ENCODE measurements at regions not wholly inside any gene's neighbourhood (a gene's known extent, or its start where the extent isn't known, plus 50 kb on each side); places are given as distances from the start of the nearest gene placed in this dataset.

DNA sequence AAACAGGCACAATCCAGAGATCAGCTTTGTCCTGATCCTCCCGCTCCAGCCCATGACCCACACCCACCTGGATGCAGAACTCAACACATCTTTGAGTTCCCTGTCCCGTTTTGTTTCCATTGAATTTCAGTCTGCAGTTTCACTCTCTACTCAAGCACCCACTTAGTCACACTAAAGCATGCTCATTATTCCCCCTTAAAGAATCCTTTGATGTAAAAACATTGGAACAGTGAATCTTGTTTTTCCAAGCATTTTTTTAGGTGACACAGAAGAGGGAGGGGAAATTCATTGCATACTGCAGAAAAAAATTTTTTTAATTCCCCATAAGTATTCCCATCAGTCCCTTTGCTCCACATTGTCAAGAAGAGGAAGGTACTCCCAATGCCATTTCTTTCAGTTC, 249.7 kb upstream of the TTC29 start:
- TF ChIP-seq CTCF (IDR thresholded peaks at IDR 0.05; ENCODE audit: low read depth, low read length), result no peak
- Histone ChIP-seq H3K27me3 (ENCODE audit: insufficient read depth, low read depth, severe bottlenecking) (no peaks in the 10 kb centered on the region), H3K36me3 (no peaks in the 10 kb centered on the region), H3K9me3 (ENCODE audit: severe bottlenecking) (no peaks in the 10 kb centered on the region), H3K27ac (no peak overlapping the region), H3K4me3 (ENCODE audit: low read depth, low read length) (no peak overlapping the region)
- no peak for DNase-seq

- DNase-seq, result no peak
- no peak for TF ChIP-seq CTCF (IDR thresholded peaks at IDR 0.05; ENCODE audit: low read depth, low read length)
- no peaks in the 10 kb centered on the region for H3K36me3 ChIP-seq
- H3K27me3 ChIP-seq (ENCODE audit: insufficient read depth, low read depth, severe bottlenecking), result no peaks in the 10 kb centered on the region
- no peaks in the 10 kb centered on the region for H3K9me3 ChIP-seq (ENCODE audit: severe bottlenecking)
- no peak overlapping the region for H3K27ac ChIP-seq
- H3K4me3 ChIP-seq (ENCODE audit: low read depth, low read length), result no peak overlapping the region
These were observed 252.9 kb upstream of the TTC29 start for GRCh38 chr4:147198411-147199051.

DNA sequence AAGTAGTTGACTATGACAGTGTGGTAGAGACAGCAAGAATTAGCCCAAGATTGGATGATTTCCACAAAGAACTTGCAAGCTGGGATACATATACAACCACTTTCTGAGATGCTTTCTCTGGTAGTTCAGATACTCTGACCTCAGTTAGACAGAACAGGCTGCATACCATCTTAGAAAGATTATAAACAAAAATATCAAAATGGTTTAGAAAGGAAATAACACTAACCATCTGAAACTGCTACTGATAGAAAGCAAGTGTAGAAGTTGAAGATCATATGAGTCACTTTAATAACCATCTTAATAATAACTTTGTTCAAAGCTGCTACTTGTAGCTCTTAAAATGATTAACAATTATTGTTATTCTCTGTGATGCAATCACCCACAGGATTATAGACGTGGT, 255.4 kb upstream of the TTC29 start:
- Histone ChIP-seq H3K9me3 (ENCODE audit: severe bottlenecking) (no peaks in the 10 kb centered on the region), H3K36me3 (no peaks in the 10 kb centered on the region), H3K27me3 (ENCODE audit: insufficient read depth, low read depth, severe bottlenecking) (no peaks in the 10 kb centered on the region), H3K4me3 (ENCODE audit: low read depth, low read length) (no peak overlapping the region), H3K27ac (no peak overlapping the region)
- DNase-seq, result no peak
- no peak for TF ChIP-seq CTCF (IDR thresholded peaks at IDR 0.05; ENCODE audit: low read depth, low read length)

GRCh38 chr4:147206807-147207206, 261.1 kb upstream of the TTC29 start:
- Histone ChIP-seq H3K9me3 (ENCODE audit: severe bottlenecking) (no peaks in the 10 kb centered on the region), H3K27ac (no peak overlapping the region), H3K36me3 (no peaks in the 10 kb centered on the region), H3K4me3 (ENCODE audit: low read depth, low read length) (no peak overlapping the region), H3K27me3 (ENCODE audit: insufficient read depth, low read depth, severe bottlenecking) (no peaks in the 10 kb centered on the region)
- no peak for DNase-seq
- TF ChIP-seq CTCF (IDR thresholded peaks at IDR 0.05; ENCODE audit: low read depth, low read length), result no peak

- Histone ChIP-seq H3K27ac (no peak overlapping the region), H3K36me3 (no peaks in the 10 kb centered on the region), H3K27me3 (ENCODE audit: insufficient read depth, low read depth, severe bottlenecking) (no peaks in the 10 kb centered on the region), H3K9me3 (ENCODE audit: severe bottlenecking) (no peaks in the 10 kb centered on the region), H3K4me3 (ENCODE audit: low read depth, low read length) (no peak overlapping the region)
- no peak for TF ChIP-seq CTCF (IDR thresholded peaks at IDR 0.05; ENCODE audit: low read depth, low read length)
- no peak for DNase-seq
These were observed 262.2 kb upstream of the TTC29 start for GRCh38 chr4:147207911-147208310.

- DNase-seq, result no peak
- Histone ChIP-seq H3K27ac (no peak overlapping the region), H3K27me3 (ENCODE audit: insufficient read depth, low read depth, severe bottlenecking) (no peaks in the 10 kb centered on the region), H3K4me3 (ENCODE audit: low read depth, low read length) (no peak overlapping the region), H3K9me3 (ENCODE audit: severe bottlenecking) (no peaks in the 10 kb centered on the region), H3K36me3 (no peaks in the 10 kb centered on the region)
- TF ChIP-seq CTCF (IDR thresholded peaks at IDR 0.05; ENCODE audit: low read depth, low read length), result no peak
These were observed 263.2 kb upstream of the EDNRA start for GRCh38 chr4:147217655-147218054.
